HepG2 (cell line): ENCODE measurements at regions not wholly inside any gene's neighbourhood (a gene's known extent, or its start where the extent isn't known, plus 50 kb on each side); places are given as distances from the start of the nearest gene placed in this dataset.

Source experiments
- ATAC-seq: fragments of 200-7000 bp; cut with Tn5 transposase; 3 replicates; pipeline ENCODE4 v1.9.1; 2020; ENCODE audit warnings: mild to moderate bottlenecking, moderate library complexity
- BruUV-seq: library from RNA; stranded (reverse); fragments of 400-500 nt; replicated peaks from 2 replicates; lab custom pipeline; 2021; lab: Mats Ljungman, UMichigan
- CTCF ChIA-PET: fragments of 300-600 bp; formaldehyde crosslinking; extraction: SDS; loops from one replicate; lab custom pipeline; 2021; ENCODE audit warnings: low total read pairs, inconsistent platforms, low intra/inter-chr PET ratio; lab: Yijun Ruan, JAX
- POLR2A ChIA-PET: fragments of 350-600 bp; sonication (Branson Sonifier 250); formaldehyde crosslinking; loops from one replicate; lab custom pipeline; 2020; ENCODE audit warnings: antibody characterized with exemption, inconsistent platforms; lab: Yijun Ruan, JAX
- DNase-seq: peaks from one replicate; pipeline ENCODE4 v3.0.0-alpha.2; 2015; ENCODE audit warnings: low spot score
- FAIRE-seq: peaks from 3 replicates; lab custom pipeline; 2011; peaks lifted over from hg19 to GRCh38; lab: Jason Lieb, UNC
- H2AFZ ChIP-seq: one replicate; pipeline ENCODE4 v1.6.1; 2011; ENCODE audit warnings: low read length, inconsistent platforms
- H3K27ac ChIP-seq: fragments of 300-600 bp; 3 replicates; pipeline ENCODE4 v1.8.0; 2011; ENCODE audit warnings: mixed run types, mild to moderate bottlenecking, mixed read lengths, low read length, inconsistent platforms; ENCODE audit not compliant: insufficient read depth; ENCODE audit errors: extremely low read length
- H3K27me3 ChIP-seq, 2 experiments: fragments of 200-600 bp in 1 of 2; 2 replicates in 1 of 2; 3 replicates in 1 of 2; pipeline versions ENCODE4 v1.6.0 to v1.8.0; 2011; ENCODE audit warnings: low read length in 2 of 2, mild to moderate bottlenecking in 2 of 2, moderate library complexity in 2 of 2, inconsistent platforms in 1 of 2; ENCODE audit not compliant: insufficient read depth in 2 of 2, control insufficient read depth in 1 of 2
- H3K36me3 ChIP-seq, 2 experiments: fragments of 200-600 bp in 1 of 2; replicated peaks in 1 of 2; 2 replicates in 1 of 2; 3 replicates in 1 of 2; pipeline versions ENCODE4 v1.5.1 to v1.8.0; 2011; ENCODE audit warnings: low read length in 2 of 2, inconsistent platforms in 1 of 2; ENCODE audit not compliant: insufficient read depth in 2 of 2, control insufficient read depth in 1 of 2
- H3K4me1 ChIP-seq: 2 replicates; pipeline ENCODE4 v1.5.1; 2012; ENCODE audit warnings: low read length, inconsistent platforms; ENCODE audit not compliant: insufficient read depth
- H3K4me2 ChIP-seq: 2 replicates; pipeline ENCODE4 v1.6.0; 2011; ENCODE audit warnings: low read depth, low read length, inconsistent platforms
- H3K4me3 ChIP-seq, 3 experiments: fragments of 200-600 bp in 1 of 3; sonication (generic), shearing (Covaris generic) in 1 of 3; replicated peaks in 1 of 3; 2 replicates each; pipeline ENCODE4 v1.5.1; 2011 to 2016; ENCODE audit warnings: low read length in 3 of 3, inconsistent platforms in 2 of 3, low read depth in 2 of 3, mild to moderate bottlenecking in 2 of 3, control low read depth in 1 of 3, mixed read lengths in 1 of 3; ENCODE audit not compliant: insufficient read depth in 1 of 3
- H3K79me2 ChIP-seq: one replicate; pipeline ENCODE4 v1.6.1; 2011; ENCODE audit warnings: low read length, inconsistent platforms; ENCODE audit not compliant: insufficient read depth
- H3K9ac ChIP-seq: 2 replicates; pipeline ENCODE4 v1.6.0; 2011; ENCODE audit warnings: mild to moderate bottlenecking, low read depth, low read length, inconsistent platforms; ENCODE audit not compliant: insufficient read depth
- H3K9me3 ChIP-seq: 2 replicates; pipeline ENCODE4 v1.5.1; 2012; ENCODE audit warnings: mild to moderate bottlenecking, low read length
- H4K20me1 ChIP-seq: 2 replicates; pipeline ENCODE4 v1.6.0; 2011; ENCODE audit warnings: inconsistent platforms, mild to moderate bottlenecking, low read length, moderate library complexity; ENCODE audit not compliant: insufficient read depth
- BCLAF1 ChIP-seq: fragments of 450-650 bp; IDR thresholded peaks from 2 replicates; pipeline ENCODE4 v1.6.1; 2017; ENCODE audit warnings: mild to moderate bottlenecking
- RELA ChIP-seq: sonication (generic); formaldehyde crosslinking; IDR thresholded peaks from 2 replicates; pipeline ENCODE4 v1.4.0; 2020; ENCODE audit warnings: missing genetic modification reagents
- SETDB1 ChIP-seq: sonication (generic); formaldehyde crosslinking; IDR thresholded peaks from 2 replicates; pipeline ENCODE4 v1.5.1; 2020; ENCODE audit warnings: missing genetic modification reagents, mild to moderate bottlenecking, borderline replicate concordance
- ZBTB39 ChIP-seq: sonication (generic); formaldehyde crosslinking; IDR thresholded peaks from 2 replicates; pipeline ENCODE4 v1.5.0; 2020; ENCODE audit warnings: missing genetic modification reagents
- ZNF768 ChIP-seq: sonication (generic); formaldehyde crosslinking; IDR thresholded peaks from 2 replicates; pipeline ENCODE4 v1.4.0; 2020; ENCODE audit warnings: missing genetic modification reagents
- WGBS: methylation state at CpG from one replicate; pipeline ENCODE4 v1.1.6; 2017; ENCODE audit warnings: low lambda C conversion rate; 5-methylcytosine and 5-hydroxymethylcytosine counted together
- in situ Hi-C: cut with HindIII; loops from 2 replicates; pipeline ENCODE4 v1.10.0; 2017; ENCODE audit warnings: low pct_unique_long_range_greater_than_20kb; ENCODE audit not compliant: extremely low pct_ligation_motif_present
- intact Hi-C: fragments of 100-400 bp; cut with micrococcal nuclease; formaldehyde crosslinking; loops from one replicate; pipeline ENCODE4 v1.10.0; 2022; ENCODE audit not compliant: unreplicated experiment
- TF ChIP-seq, protein P1 (sequence below): sonication (generic); formaldehyde crosslinking; IDR thresholded peaks from 2 replicates; pipeline ENCODE4 v1.5.1; 2020; ENCODE audit warnings: missing genetic modification reagents, mild to moderate bottlenecking, borderline replicate concordance

GRCh38 chr4:111282035-111282434 is 659.2 kb upstream of the PITX2 start:
- Histone ChIP-seq H3K27me3 (no peaks in the 10 kb centered on the region), H3K4me2 (no peak overlapping the region), H2AFZ (no peak overlapping the region), H3K27ac (no peak overlapping the region), H3K36me3 (no peaks in the 10 kb centered on the region), H3K9me3 (no peaks in the 10 kb centered on the region), H3K79me2 (no peaks in the 10 kb centered on the region), H3K9ac (no peak overlapping the region), H4K20me1 (no peaks in the 10 kb centered on the region), H3K4me1 (no peaks in the 10 kb centered on the region), H3K4me3 (no peak overlapping the region)
- intact Hi-C loops (loop anchor here (2.0 kb wide), 1 partner anchor 1283 kb away; no protein-coding TSS in a partner anchor), in situ Hi-C loops (loop anchor here (5.0 kb wide), 1 partner anchor 650 kb away; no protein-coding TSS in a partner anchor)
- no peak for DNase-seq
- TF ChIP-seq ZBTB39 (CRISPR knock-in tag) (no peak), RELA (no peak), BCLAF1 (no peak), SETDB1 (CRISPR knock-in tag) (no peak), ZNF768 (CRISPR knock-in tag) (no peak)
- TF ChIP-seq, protein P1, sequence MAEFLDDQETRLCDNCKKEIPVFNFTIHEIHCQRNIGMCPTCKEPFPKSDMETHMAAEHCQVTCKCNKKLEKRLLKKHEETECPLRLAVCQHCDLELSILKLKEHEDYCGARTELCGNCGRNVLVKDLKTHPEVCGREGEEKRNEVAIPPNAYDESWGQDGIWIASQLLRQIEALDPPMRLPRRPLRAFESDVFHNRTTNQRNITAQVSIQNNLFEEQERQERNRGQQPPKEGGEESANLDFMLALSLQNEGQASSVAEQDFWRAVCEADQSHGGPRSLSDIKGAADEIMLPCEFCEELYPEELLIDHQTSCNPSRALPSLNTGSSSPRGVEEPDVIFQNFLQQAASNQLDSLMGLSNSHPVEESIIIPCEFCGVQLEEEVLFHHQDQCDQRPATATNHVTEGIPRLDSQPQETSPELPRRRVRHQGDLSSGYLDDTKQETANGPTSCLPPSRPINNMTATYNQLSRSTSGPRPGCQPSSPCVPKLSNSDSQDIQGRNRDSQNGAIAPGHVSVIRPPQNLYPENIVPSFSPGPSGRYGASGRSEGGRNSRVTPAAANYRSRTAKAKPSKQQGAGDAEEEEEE (CRISPR knock-in tag), result no peak
- 0% methylated on average over 1 of the region's 1 CpG for WGBS
- no TSS peak for BruUV-seq
- ATAC-seq, result no peak
- FAIRE-seq, result no peak
- POLR2A ChIA-PET, result no interaction called here
- CTCF ChIA-PET, result interaction anchor here (2.2 kb wide), 1 partner anchor 650 kb away, joined by 21 read pairs; no protein-coding TSS in a partner anchor
